ENCODE measurements at regions not wholly inside any gene's neighbourhood (a gene's known extent, or its start where the extent isn't known, plus 50 kb on each side); places are given as distances from the start of the nearest gene placed in this dataset.
"Not testable (repeated sequence)": the region's sequence is repeated elsewhere in the genome, so short reads cannot be mapped to it uniquely, and the experiment has no call there.

DNA sequence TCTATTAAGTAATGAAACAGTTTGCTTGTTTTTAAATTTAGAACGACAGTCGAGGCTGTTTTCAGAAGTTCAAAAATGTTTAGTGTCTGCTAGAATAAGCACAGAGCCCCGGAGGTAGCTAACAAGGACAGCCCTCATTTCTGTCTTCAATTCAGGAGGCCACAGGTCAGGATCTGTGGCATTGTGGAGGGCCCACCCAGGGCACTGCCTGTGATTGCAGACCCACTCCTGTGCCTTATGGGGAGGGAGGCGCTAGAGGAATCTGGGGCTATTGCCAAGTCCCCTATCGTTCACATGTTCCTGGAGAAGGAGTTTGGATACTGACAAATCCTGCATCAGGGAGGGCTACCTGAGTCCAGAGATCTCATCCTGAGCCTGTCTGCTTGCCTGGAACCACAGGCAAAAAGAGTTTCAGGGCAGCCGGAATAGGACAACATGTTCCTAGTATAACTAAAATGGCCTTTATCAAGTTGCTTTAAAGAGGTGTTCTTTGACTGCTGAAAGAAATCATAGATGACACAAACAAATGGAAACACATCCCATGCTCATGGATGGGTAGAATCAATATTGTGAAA is 141.5 kb upstream of the ROPN1 start:
- no peak for DNase-seq

DNA sequence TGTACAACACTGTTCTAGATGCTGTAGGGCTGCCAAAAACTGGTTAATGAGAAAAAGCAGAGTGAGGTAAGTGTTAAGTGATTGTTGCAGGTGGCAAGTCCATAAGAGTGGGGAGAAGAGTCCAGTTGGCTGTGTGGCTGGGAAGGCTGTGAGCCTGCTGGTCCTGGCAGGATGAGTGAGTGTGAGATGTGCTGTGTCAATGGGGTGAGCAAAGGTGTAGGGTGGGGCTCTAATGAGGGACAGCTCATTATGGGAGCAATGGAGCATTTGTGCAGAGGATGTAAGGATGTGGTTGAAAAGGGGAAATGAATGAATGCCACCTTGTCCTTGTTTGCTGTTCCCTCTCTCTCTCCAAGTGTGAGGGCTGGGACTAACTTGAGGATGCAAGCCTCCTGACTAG is 145.3 kb upstream of the ROPN1 start:
- no peak for DNase-seq

DNA sequence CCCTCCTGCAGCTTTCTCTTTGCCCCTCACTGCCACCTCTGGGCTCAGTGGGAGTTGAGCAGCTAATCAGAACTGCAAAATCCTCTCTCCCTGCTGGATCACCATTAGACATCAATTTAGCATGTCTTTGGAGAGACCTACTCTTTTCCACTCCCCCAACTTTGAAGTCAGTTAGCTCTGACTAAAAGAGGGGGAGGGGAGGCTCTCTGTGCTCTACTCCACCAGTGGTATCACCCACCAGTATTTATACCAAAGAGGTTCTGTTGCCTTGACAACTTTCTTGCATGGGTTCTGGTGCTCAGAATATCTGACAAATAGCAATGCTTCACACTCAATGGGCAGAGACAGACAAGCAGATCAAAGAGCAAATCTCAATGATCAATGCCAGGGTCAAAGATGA is 146.2 kb upstream of the ROPN1 start:
- no peak for DNase-seq

DNA sequence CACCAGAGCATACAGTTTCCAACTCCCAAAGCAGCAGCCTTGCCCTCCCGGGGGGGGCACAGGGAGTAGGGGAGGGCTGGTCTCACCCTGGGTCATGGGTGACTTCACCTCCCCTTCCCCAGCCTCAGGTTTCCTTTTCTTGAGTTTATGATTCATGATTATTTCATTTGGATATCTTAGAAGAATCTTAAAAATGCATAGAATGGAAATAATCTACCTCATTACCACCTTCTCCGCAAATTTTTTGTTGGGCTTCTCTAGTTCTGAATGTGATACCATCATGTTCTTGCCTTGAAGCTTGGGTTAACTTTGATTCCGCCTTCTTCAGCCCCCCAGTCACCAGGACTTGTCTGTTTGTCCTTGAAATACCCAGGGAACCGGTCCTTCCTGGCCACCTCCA is 148.8 kb upstream of the ROPN1 start:
- DNase-seq = no peak

DNA sequence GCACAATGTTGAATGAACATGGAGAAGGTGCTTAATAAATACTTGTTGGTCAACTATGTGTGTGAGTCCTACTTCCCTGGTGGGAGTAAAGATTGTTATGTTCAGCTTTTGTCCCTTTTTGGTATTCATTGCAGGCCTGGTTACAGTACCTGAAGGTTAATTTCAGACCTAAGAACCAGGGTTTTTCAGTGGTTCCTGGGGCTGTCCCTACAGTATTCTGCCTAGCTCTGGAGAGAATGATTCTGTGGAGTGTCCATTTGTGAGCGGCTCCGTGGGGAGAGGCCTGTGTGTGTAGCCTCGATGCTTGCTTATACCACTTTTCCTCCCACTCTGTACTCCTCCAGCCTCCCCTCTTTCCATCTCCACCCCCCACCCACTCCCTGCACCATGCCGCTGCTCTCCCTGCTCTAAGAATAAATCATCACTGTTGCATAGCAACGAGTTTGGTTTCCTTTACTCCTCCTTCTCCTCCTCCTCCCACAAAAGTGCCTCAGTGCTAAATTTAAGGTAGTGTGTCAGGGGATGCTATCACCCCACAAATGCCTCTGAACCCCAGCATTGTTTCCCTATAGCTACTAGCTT is 150.6 kb upstream of the ROPN1 start:
- peak in 18 of 56 donors; percentile 3 to 59 (median 12) for DNase-seq

DNA sequence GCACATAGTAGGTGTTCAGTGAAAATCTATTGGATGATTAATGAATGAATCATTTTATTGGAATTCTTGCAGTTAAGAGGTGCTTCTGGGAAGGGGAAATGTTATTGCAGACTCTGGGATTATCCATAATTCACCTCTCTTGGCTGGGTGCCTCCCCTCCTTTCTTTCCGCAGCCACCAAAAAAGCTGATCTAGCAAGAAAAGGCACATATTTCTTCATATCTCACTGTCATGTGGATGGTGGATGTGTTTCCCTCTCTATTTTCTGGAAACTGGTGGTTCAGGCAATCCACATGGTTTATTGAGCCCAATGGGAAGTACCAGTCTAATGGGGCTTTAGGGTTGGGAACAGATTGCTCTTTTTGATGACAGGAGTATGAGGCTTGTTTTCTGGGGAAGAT is 151.1 kb upstream of the ROPN1 start:
- DNase-seq = no peak

DNA sequence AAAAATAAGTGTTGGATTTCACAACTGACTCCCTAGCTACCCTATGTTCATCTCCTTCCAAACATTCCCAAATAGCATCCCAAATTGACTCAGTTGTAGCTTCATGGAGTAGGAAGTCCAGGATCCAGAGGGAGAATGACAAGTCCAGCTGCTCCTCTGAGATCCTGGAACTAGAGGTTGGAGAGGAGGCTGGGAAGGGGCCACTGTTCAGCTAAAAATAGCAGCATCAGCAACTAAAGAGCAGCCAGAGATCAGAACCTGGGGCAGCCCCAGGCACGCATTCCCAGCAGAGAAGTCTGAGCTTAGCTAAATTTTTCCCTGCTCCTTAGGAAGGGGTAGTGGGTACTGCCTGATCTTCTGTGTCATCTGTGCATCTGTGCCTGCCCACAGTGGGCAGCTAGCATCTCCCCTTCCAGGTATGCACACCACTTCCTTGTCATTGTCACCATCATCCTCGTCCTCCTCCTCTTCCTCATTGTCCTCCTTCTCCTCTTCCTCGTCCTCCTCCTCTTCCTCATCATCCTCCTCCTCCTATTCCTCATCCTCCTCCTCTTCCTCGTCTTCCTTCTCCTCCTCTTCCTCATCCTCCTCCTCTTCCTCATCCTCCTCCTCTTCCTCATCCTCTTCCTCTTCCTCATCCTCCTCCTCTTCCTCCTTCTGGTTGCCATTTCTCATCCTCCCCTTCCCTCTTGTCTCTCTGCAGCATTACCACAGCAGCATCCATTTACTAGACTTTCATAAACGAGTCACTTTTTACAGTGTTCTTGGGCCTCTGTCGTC is 152.3 kb upstream of the ROPN1 start:
- no peak for DNase-seq

DNA sequence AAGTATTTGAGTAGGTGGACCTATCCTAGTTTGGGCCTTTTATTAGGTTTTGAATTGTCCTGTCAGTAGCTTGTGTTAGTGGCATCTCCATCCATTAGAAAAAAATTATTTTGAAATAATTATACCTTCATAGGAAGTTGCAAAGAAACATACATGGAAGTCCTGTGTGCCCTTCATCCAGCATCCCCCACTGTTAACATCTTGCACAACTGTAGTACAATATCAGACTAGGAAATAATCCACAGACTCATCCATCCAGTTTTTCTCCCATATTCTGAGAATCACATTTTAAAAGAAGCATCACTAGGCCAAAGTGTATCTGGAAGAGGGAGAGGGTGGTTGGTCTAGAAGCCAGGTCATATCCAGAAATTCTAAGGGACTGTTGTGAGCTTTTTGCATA is 155.5 kb upstream of the ROPN1 start:
- no peak for DNase-seq

DNA sequence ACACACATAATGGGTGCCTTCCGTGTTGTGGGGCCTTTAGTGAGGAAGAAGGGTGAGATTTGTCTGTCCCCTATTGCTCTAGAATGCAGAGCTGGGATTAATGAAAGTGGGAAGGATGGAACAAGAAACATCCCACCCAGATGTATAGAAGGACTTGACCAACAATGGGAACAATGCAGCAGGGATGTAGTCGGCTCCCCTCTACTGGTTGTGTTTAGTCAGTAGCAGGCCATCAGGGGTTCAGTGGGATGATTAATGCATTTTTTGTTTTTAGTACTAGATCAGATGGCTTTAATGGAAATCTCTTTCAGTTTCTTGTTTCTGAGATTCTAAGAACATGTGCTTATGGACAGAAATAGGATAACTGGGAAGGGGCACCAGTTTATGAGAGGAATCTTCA is 156.0 kb upstream of the ROPN1 start:
- no peak for DNase-seq

DNA sequence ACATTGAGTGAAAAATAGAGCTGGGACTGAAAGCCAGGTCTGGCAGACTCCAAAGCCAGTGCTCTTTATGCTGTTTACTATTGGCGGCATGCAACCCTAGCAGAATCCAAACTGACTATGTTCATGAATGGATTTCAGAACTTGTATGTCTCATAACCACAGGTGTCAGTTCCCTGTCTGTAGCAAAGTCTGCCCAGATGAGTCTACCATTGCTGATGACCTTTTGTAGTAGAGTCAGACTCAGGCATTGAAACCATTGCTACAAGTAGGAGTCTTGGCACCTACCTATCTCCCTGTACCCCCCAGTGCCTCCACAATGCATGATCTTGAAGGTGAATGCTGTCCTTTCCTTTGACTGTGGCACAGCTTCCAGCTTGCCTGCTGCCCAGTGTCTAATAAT is 157.2 kb upstream of the ROPN1 start:
- DNase-seq = no peak

DNA sequence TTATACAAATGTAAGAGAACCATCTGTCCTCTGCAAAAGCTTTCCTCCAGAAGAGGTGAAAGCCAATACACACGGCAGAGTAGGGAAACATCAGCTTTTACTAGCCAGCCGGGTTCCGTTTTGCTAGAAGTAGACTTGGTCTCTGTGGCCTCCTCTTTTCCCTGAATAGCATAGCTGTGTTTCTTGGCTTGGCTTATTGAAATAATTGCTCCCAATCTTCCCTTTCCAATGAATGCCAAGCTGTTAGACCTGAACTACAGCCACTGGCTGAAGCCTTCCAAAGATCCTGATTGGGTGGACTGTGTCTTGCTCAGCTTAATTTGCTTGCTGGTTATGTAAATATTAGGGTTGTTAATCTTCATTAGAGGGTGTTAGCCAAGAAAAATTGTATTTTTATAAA is 157.8 kb upstream of the ROPN1 start:
- DNase-seq = peak in 3 of 56 donors; percentile 2 to 21 (median 6)

DNA sequence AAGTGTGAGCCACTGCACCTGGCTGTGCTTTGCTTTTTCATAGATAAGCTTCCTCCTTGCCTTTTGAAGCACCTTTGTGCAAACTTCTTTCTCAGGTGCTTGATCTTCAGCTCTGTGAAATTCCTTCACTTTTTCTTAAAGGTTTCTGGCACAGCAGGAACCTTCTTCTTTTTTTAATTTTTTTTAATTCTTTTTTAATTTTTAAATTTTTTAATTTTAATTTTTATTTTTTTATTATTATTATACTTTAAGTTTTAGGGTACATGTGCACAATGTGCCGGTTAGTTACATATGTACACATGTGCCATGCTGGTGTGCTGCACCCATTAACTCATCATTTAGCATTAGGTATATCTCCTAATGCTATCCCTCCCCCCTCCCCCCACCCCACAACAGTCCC is 161.0 kb upstream of the ROPN1 start:
- DNase-seq = not testable (repeated sequence)

DNA sequence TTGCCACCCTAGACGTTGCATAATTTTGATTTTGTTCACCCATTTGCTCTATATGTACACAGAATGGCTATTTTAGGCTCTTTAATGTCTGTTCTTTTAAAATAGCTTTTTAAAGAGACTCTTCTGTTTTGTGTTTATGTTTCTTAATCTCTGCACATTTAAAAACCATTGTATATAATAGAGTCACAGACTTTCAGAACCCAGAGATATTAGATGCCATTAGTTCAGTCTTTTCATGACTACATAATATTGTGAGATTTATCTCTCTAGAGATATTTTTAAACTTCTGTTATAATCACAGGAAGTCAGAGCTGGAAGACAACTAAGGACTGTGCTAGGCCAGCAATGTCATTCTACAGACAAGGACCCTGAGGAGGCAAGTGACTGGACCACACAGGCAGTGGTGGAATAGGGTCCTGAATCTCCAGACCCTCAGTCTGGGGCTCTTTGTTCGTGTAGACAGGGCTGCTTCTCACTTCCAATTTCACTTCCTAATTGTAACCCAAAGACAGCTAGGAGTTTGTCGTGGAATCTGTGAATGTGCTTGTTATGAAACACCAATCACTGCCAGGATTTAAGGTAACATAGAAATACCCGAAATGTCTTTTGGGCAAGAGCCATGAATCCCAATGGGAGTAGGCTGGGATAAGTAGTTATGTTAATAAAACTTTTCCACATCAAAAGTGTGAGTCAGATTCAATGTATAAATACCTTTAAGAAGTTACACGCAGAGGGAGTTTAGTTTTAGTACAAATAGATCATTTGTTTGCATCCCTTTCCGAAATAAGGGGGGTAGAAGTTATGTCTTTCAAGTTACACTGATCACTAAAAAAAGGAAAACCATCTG is 165.2 kb upstream of the ROPN1 start:
- no peak for DNase-seq

DNA sequence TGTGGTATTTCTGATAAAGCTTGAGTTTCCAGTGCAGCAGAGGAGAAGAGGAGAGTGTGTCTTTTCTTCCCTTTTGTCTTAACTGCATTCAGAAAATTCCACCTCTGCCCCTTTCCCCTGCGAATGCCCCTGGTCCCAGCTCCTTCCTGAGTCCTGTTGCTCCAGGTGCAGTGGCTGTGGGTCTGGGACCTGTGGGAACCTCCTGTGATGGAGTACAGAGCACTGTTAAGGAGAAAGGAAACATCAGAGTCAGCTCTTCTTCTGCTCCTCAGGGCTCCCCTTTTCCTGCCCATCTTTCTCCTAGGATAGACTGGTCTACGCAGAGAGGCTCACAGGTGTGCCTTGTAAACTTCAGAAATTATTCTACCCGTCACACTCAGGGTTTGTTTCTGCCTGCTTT is 165.8 kb upstream of the ROPN1 start:
- no peak for DNase-seq

DNA sequence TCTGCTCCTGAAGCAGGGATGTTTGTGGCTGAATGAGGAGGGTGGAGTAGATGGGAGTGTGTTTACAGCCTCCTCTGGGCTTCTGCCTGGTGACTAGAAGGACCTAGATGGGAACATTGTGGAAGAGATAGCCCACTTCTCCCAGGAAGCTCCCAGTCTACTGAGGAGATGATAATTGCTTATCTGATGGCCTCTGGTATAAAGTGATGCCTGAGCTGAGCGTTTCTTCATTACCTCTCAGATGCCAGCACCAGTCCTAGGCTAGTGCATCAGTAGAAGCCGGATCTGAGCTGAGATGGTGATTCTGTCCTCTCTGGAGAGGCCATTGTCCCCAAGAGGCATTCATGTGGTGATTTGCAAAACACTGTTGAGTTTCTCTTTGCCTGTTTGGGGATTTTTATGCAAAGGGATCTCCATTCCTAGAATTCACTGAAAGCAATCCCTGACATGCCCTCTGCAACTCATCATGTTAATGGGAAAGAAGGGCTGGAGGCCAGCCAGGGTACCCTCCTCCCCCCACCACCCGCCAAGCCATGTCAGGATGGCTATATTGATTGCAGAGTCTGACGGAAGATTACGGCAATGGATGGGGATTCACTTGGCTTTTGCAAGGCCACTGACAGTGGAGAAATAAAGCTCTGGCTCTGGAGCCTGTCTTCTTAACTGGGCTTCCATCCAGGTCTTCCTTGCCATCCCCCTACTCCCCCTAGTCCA is 166.4 kb upstream of the ROPN1 start:
- DNase-seq = no peak

DNA sequence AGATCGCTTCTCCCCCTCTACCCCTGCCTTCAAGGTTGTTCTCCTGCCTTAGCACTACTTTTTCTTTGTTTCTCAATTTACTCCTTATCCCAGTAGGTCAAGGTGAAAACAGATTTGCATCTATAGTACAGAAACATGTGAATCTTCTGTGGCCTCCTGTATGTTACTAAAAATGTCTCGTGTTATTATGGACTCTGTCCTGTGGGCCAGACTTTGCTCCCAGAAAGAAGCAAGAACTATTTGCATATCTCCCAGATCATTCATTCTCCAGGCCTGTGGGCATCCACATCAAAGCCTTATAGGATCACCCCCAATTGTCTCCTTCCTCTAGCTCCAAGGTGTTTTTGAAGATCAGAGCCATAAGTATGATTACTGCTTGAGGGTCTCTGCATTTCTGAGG is 169.5 kb upstream of the ROPN1 start:
- DNase-seq = no peak

DNA sequence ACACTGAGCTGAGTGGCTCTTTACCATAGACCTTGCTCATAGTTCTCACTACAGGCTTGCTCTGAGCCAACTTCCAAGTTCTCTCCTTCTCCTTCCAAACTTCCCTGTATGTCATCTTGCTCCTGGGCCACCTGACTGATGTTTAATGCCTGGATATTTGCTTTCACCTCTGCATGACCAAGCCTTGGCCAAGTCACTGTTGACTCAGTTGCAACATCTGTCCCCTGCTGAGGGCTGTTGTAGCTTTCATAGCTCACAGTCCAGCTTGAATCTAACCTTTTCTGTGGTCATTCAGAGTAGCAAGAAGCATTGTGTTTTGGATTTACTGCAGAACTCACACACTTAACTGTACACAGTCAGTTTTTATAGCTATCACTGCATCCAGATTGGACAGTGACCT is 171.8 kb upstream of the ROPN1 start:
- no peak for DNase-seq

DNA sequence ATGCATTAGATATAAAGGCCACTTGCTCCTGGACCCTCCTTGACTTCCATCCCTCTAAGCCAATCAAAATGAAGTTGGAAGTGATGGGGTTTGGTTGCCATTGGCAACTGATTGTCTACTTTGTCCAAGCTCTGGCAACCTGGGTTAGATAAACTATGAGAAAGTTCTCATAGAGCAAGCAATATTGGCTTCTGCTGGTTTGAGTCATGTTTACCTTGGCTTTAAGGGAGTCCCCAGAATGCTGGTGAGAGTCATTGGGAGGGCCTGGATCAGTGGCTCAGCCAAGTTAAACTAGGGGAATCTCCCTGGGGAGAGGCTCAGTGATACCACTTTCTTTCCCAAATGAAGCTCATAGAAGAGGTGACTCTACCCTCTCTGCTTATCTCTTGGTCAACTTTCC is 176.3 kb upstream of the ROPN1 start:
- DNase-seq = no peak

DNA sequence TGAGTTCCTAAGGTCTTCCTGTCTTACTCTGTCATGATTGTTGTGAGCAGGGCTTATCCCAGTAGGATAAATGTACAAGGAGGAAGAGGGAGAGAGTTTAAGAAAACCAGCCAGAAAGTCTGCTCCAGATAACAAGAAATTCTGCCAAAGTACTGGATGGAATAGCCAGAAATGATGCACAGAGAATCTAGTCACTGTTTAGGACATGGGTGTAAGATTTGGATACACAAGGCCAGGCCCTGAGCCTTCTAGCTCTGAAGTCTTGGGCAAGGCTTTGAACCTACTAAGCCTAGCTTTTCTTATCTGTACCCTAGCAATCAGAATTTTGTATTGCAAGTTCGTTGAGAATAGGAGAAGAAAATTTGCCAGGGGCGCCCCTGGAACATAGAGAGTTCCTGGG is 180.4 kb upstream of the ROPN1 start:
- no peak for DNase-seq

DNA sequence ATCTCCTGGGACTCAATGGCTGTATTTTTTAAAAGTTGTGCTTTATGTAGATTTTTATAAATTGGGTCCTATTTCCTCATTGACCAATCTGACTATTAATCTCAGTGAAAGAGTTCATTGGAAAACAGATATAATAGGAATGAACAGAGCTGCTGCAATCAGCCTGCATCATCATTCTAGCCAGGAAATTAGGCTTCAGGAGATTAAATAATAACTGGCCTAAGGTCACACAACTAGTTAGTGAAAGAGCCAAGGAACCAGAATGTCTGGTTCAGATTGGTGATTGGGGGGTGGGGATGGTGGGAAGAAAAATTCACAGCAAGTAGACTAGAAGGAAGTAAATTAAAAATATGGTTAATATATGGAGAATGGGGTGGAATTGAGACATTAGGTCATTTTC is 180.9 kb upstream of the ROPN1 start:
- no peak for DNase-seq

DNA sequence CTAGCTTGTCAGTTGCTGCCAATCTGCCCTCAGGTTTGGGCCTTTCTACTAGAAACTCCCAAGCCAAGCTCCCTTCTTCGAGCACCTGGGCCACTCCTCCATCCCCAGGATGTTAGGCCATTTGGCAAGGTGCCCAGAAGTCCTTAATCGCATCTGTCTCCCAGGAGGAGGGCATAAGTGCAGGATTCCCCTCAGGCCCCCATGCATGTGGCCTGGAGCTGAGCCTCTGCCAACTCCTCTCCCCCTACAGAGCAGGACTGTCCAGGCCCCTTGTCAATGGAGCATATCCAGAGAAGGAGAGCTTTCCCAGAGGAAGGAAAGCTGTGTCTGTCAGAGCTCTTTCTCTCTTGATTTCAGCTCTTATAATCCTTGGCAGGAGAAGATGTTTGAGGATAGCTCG is 182.6 kb upstream of the ROPN1 start:
- DNase-seq = peak in 1 of 56 donors; percentile 18

Data from amygdala (tissue), 56 donors.